ENCODE measurements at regions not wholly inside any gene's neighbourhood (a gene's known extent, or its start where the extent isn't known, plus 50 kb on each side); places are given as distances from the start of the nearest gene placed in this dataset.

GRCh38 chr6:81978230-81978629 lies 225.7 kb upstream of the TENT5A start:
- H3K4me3 Mint-ChIP-seq, result no peak overlapping the region
- no peak for ATAC-seq
- no peaks in the 10 kb centered on the region for H3K4me1 Mint-ChIP-seq
- no peaks in the 10 kb centered on the region for H3K27me3 Mint-ChIP-seq (ENCODE audit: low read depth)
- H3K9me3 Mint-ChIP-seq, result peaks cover 50% of the 10 kb centered on the region
- TF ChIP-seq ZBTB43 (CRISPR knock-in tag; IDR thresholded peaks at IDR 0.05) (no peak), ZNF263 (CRISPR knock-in tag; IDR thresholded peaks at IDR 0.05; ENCODE audit: low read depth) (no peak), FOXP1 (CRISPR knock-in tag; IDR thresholded peaks at IDR 0.05; ENCODE audit: borderline replicate concordance) (no peak), CREM (CRISPR knock-in tag; IDR thresholded peaks at IDR 0.05) (no peak), IRF2 (CRISPR knock-in tag; IDR thresholded peaks at IDR 0.05; ENCODE audit: borderline replicate concordance, low read depth) (no peak), ZBTB21 (CRISPR knock-in tag; IDR thresholded peaks at IDR 0.05; ENCODE audit: borderline replicate concordance) (no peak), E2F4 (CRISPR knock-in tag; IDR thresholded peaks at IDR 0.05; ENCODE audit: borderline replicate concordance, low read depth) (no peak), NFE2L1 (CRISPR knock-in tag; IDR thresholded peaks at IDR 0.05) (no peak), ZNF396 (CRISPR knock-in tag; IDR thresholded peaks at IDR 0.05; ENCODE audit: borderline replicate concordance) (no peak), CTCF (IDR thresholded peaks at IDR 0.05) (no peak), FOXK1 (CRISPR knock-in tag; IDR thresholded peaks at IDR 0.05) (no peak), NFATC4 (CRISPR knock-in tag; IDR thresholded peaks at IDR 0.05) (no peak), NFYB (CRISPR knock-in tag; conservative IDR thresholded peaks at IDR 0.05; ENCODE audit: low read depth) (no peak), NR1H2 (CRISPR knock-in tag; IDR thresholded peaks at IDR 0.05) (no peak), GTF2I (CRISPR knock-in tag; conservative IDR thresholded peaks at IDR 0.05) (no peak), EMX1 (CRISPR knock-in tag; IDR thresholded peaks at IDR 0.05) (no peak), ZNF532 (CRISPR knock-in tag; IDR thresholded peaks at IDR 0.05; ENCODE audit: borderline replicate concordance) (no peak), ZNF317 (CRISPR knock-in tag; IDR thresholded peaks at IDR 0.05; ENCODE audit: borderline replicate concordance, low read depth) (no peak), ZMAT4 (CRISPR knock-in tag; IDR thresholded peaks at IDR 0.05) (no peak), FOXP4 (CRISPR knock-in tag; IDR thresholded peaks at IDR 0.05) (no peak)
- peaks cover 10% of the 10 kb centered on the region for H3K36me3 Mint-ChIP-seq
- POLR2A ChIA-PET, result no interaction called here
- H3K27ac Mint-ChIP-seq, result no peak overlapping the region
- no peak for DNase-seq (ENCODE audit: low spot score)
- CTCF ChIA-PET, result no interaction called here

Data from WTC11 (cell line).